ENCODE measurements at regions not wholly inside any gene's neighbourhood (a gene's known extent, or its start where the extent isn't known, plus 50 kb on each side); places are given as distances from the start of the nearest gene placed in this dataset.

DNA sequence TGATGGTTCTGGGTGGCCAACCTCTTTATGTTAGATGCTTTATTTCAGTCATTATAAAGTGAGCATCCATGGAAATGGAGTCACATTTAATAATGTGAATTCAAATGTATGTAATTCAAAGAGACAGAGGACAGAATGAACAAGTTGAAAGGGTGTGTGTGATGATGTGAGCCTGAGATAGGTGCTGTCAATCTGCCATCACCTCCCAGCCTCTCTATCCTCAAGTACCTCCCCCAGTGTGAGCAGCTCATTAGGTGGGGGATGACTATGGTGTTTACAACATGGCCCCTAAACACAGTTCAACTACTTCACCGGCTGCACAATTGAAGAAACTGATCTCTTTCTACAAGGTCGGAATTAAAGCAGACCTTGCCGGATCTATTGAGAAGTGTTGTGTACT lies 74.7 kb upstream of the IGFBP5 start:
- no peak for TF ChIP-seq EZH2phosphoT487 (conservative IDR thresholded peaks at IDR 0.05; ENCODE audit: low read length)
- TF ChIP-seq, protein P1, sequence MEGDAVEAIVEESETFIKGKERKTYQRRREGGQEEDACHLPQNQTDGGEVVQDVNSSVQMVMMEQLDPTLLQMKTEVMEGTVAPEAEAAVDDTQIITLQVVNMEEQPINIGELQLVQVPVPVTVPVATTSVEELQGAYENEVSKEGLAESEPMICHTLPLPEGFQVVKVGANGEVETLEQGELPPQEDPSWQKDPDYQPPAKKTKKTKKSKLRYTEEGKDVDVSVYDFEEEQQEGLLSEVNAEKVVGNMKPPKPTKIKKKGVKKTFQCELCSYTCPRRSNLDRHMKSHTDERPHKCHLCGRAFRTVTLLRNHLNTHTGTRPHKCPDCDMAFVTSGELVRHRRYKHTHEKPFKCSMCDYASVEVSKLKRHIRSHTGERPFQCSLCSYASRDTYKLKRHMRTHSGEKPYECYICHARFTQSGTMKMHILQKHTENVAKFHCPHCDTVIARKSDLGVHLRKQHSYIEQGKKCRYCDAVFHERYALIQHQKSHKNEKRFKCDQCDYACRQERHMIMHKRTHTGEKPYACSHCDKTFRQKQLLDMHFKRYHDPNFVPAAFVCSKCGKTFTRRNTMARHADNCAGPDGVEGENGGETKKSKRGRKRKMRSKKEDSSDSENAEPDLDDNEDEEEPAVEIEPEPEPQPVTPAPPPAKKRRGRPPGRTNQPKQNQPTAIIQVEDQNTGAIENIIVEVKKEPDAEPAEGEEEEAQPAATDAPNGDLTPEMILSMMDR (IDR thresholded peaks at IDR 0.05; ENCODE audit: insufficient read depth, low read length, poor library complexity, severe bottlenecking), result no peak
- H3K4me3 ChIP-seq (ENCODE audit: insufficient read depth, low read length, poor library complexity, severe bottlenecking), result no peak overlapping the region
- no peak overlapping the region for H3K4me2 ChIP-seq (ENCODE audit: low read depth, low read length, poor library complexity, severe bottlenecking)
- H3K9me3 ChIP-seq (ENCODE audit: insufficient read depth, low read length), result no peaks in the 10 kb centered on the region
- H3K36me3 ChIP-seq (ENCODE audit: low read length), result no peaks in the 10 kb centered on the region
- H3K79me2 ChIP-seq (ENCODE audit: insufficient read depth, low read length), result no peaks in the 10 kb centered on the region
- no peak overlapping the region for H3K27ac ChIP-seq (ENCODE audit: low read depth, low read length)
- H3K9ac ChIP-seq (ENCODE audit: low read length), result no peak overlapping the region
- H4K20me1 ChIP-seq (ENCODE audit: low read depth, low read length), result no peaks in the 10 kb centered on the region
- H3F3A ChIP-seq (ENCODE audit: insufficient read depth), result no peaks in the 10 kb centered on the region
- no peaks in the 10 kb centered on the region for H3K27me3 ChIP-seq (ENCODE audit: low read length)
- H2AFZ ChIP-seq (ENCODE audit: low read depth, low read length, severe bottlenecking), result no peak overlapping the region
- H3K9me2 ChIP-seq (replicated peaks; ENCODE audit: insufficient read depth, low read length), result no peaks in the 10 kb centered on the region

DNA sequence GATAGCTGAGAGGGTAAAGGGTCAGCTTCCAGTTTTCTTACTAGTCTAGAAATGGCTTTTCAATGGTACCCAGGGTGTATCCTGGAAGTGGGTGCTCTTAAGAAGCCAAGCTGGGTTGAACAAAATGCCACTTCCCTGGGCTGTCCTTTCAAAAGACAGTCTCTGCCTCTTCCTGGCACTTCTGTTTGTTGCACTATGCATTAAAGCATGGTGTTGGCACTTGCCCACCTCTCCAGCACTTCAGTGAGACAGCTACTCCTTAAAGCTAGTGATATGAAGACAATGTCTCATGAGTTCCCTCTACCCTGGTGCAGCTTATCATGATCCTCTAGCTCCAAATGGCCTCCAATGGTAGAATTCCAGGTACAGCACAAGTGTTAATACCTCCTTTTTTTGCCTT lies 74.3 kb upstream of the IGFBP5 start:
- Histone ChIP-seq H3K27ac (ENCODE audit: low read depth, low read length) (no peak overlapping the region), H3K9me2 (replicated peaks; ENCODE audit: insufficient read depth, low read length) (no peaks in the 10 kb centered on the region), H3K27me3 (ENCODE audit: low read length) (no peaks in the 10 kb centered on the region), H3K9ac (ENCODE audit: low read length) (no peak overlapping the region), H3K4me2 (ENCODE audit: low read depth, low read length, poor library complexity, severe bottlenecking) (no peak overlapping the region), H3K9me3 (ENCODE audit: insufficient read depth, low read length) (no peaks in the 10 kb centered on the region), H3K79me2 (ENCODE audit: insufficient read depth, low read length) (no peaks in the 10 kb centered on the region), H2AFZ (ENCODE audit: low read depth, low read length, severe bottlenecking) (no peak overlapping the region), H4K20me1 (ENCODE audit: low read depth, low read length) (no peaks in the 10 kb centered on the region), H3F3A (ENCODE audit: insufficient read depth) (no peaks in the 10 kb centered on the region), H3K4me3 (ENCODE audit: insufficient read depth, low read length, poor library complexity, severe bottlenecking) (no peak overlapping the region), H3K36me3 (ENCODE audit: low read length) (no peaks in the 10 kb centered on the region)
- TF ChIP-seq EZH2phosphoT487 (conservative IDR thresholded peaks at IDR 0.05; ENCODE audit: low read length), result no peak
- TF ChIP-seq, protein P1 (IDR thresholded peaks at IDR 0.05; ENCODE audit: insufficient read depth, low read length, poor library complexity, severe bottlenecking), result no peak

DNA sequence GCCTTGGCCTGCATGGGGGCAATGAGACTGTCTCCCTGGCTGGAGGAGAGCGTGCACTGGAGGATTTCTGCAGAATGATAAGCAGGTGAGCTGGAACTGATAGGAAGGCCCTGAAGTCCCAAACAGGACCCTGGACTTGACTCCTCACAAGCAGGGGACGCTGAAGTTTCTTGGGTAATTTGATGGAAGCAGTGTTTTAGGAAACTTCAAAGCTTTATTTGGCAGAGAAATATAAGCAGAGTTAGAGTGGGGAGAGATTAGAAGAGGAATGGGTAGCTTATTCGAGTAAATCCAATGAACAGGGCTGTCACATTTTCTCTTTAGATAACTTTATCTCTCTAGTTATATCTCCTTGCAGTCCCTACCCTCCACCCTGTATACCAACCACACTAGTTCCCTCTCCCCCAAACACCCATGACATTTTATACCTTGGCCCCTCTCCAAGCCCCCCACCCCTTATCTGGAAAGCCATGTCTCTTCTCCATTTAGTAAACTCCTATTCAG lies 73.6 kb upstream of the IGFBP5 start:
- Histone ChIP-seq H3K4me2 (ENCODE audit: low read depth, low read length, poor library complexity, severe bottlenecking) (no peak overlapping the region), H3K9ac (ENCODE audit: low read length) (no peak overlapping the region), H3K4me3 (ENCODE audit: insufficient read depth, low read length, poor library complexity, severe bottlenecking) (no peak overlapping the region), H2AFZ (ENCODE audit: low read depth, low read length, severe bottlenecking) (no peak overlapping the region), H3K9me2 (replicated peaks; ENCODE audit: insufficient read depth, low read length) (no peaks in the 10 kb centered on the region), H3K36me3 (ENCODE audit: low read length) (no peaks in the 10 kb centered on the region), H4K20me1 (ENCODE audit: low read depth, low read length) (no peaks in the 10 kb centered on the region), H3F3A (ENCODE audit: insufficient read depth) (no peaks in the 10 kb centered on the region), H3K9me3 (ENCODE audit: insufficient read depth, low read length) (no peaks in the 10 kb centered on the region), H3K27ac (ENCODE audit: low read depth, low read length) (no peak overlapping the region), H3K79me2 (ENCODE audit: insufficient read depth, low read length) (no peaks in the 10 kb centered on the region), H3K27me3 (ENCODE audit: low read length) (no peaks in the 10 kb centered on the region)
- TF ChIP-seq EZH2phosphoT487 (conservative IDR thresholded peaks at IDR 0.05; ENCODE audit: low read length), result no peak
- TF ChIP-seq, protein P1 (IDR thresholded peaks at IDR 0.05; ENCODE audit: insufficient read depth, low read length, poor library complexity, severe bottlenecking), result no peak

Data from SU-DHL-6 (cell line).